ENCODE measurements at regions not wholly inside any gene's neighbourhood (a gene's known extent, or its start where the extent isn't known, plus 50 kb on each side); places are given as distances from the start of the nearest gene placed in this dataset.

- Histone ChIP-seq H3K4me1 (ENCODE audit: control insufficient read depth, insufficient read depth, low read length) (no peaks in the 10 kb centered on the region; the same call in 1 of the 2 replicates), H3K27me3 (ENCODE audit: control insufficient read depth, insufficient read depth, low read length) (no peaks in the 10 kb centered on the region), H3K9me3 (ENCODE audit: control insufficient read depth, insufficient read depth, low read length) (no peaks in the 10 kb centered on the region), H3K27ac (ENCODE audit: low read length) (no peak overlapping the region), H3K36me3 (ENCODE audit: control insufficient read depth, insufficient read depth, low read length) (no peaks in the 10 kb centered on the region), H3K4me3 (ENCODE audit: low read length) (no peak overlapping the region)
- DNase-seq (ENCODE audit: low read depth, low spot score): no peak
- WGBS (ENCODE audit: insufficient coverage, insufficient read length): no CpG with 5 or more reads among the region's 3 CpGs
These were observed 263.2 kb downstream of the MEIS1 start for GRCh38 chr2:66698091-66698490.

GRCh38 chr2:66698576-66699239, 263.8 kb downstream of the MEIS1 start:
- Histone ChIP-seq H3K4me1 (ENCODE audit: control insufficient read depth, insufficient read depth, low read length) (no peaks in the 10 kb centered on the region; the same call in 1 of the 2 replicates), H3K9me3 (ENCODE audit: control insufficient read depth, insufficient read depth, low read length) (no peaks in the 10 kb centered on the region), H3K36me3 (ENCODE audit: control insufficient read depth, insufficient read depth, low read length) (no peaks in the 10 kb centered on the region), H3K27ac (ENCODE audit: low read length) (no peak overlapping the region), H3K27me3 (ENCODE audit: control insufficient read depth, insufficient read depth, low read length) (no peaks in the 10 kb centered on the region), H3K4me3 (ENCODE audit: low read length) (no peak overlapping the region)
- DNase-seq (ENCODE audit: low read depth, low spot score): no peak
- no CpG with 5 or more reads among the region's 5 CpGs for WGBS (ENCODE audit: insufficient coverage, insufficient read length)

GRCh38 chr2:66699416-66699792, 264.5 kb downstream of the MEIS1 start:
- WGBS (ENCODE audit: insufficient coverage, insufficient read length): no CpG with 5 or more reads among the region's 4 CpGs
- no peak for DNase-seq (ENCODE audit: low read depth, low spot score)
- no peak overlapping the region for H3K4me3 ChIP-seq (ENCODE audit: low read length)
- H3K9me3 ChIP-seq (ENCODE audit: control insufficient read depth, insufficient read depth, low read length): no peaks in the 10 kb centered on the region
- no peaks in the 10 kb centered on the region for H3K27me3 ChIP-seq (ENCODE audit: control insufficient read depth, insufficient read depth, low read length)
- no peaks in the 10 kb centered on the region; the same call in 1 of the 2 replicates for H3K4me1 ChIP-seq (ENCODE audit: control insufficient read depth, insufficient read depth, low read length)
- no peaks in the 10 kb centered on the region for H3K36me3 ChIP-seq (ENCODE audit: control insufficient read depth, insufficient read depth, low read length)
- H3K27ac ChIP-seq (ENCODE audit: low read length): no peak overlapping the region

GRCh38 chr2:66699793-66700676, 265.1 kb downstream of the MEIS1 start:
- no peak for DNase-seq (ENCODE audit: low read depth, low spot score)
- H3K36me3 ChIP-seq (ENCODE audit: control insufficient read depth, insufficient read depth, low read length): no peaks in the 10 kb centered on the region
- H3K27ac ChIP-seq (ENCODE audit: low read length): no peak overlapping the region
- H3K4me3 ChIP-seq (ENCODE audit: low read length): no peak overlapping the region
- H3K9me3 ChIP-seq (ENCODE audit: control insufficient read depth, insufficient read depth, low read length): no peaks in the 10 kb centered on the region
- no CpG with 5 or more reads among the region's 7 CpGs for WGBS (ENCODE audit: insufficient coverage, insufficient read length)
- no peaks in the 10 kb centered on the region; the same call in 1 of the 2 replicates for H3K4me1 ChIP-seq (ENCODE audit: control insufficient read depth, insufficient read depth, low read length)
- H3K27me3 ChIP-seq (ENCODE audit: control insufficient read depth, insufficient read depth, low read length): no peaks in the 10 kb centered on the region

GRCh38 chr2:66700677-66701066, 265.7 kb downstream of the MEIS1 start:
- no peaks in the 10 kb centered on the region for H3K9me3 ChIP-seq (ENCODE audit: control insufficient read depth, insufficient read depth, low read length)
- no peaks in the 10 kb centered on the region; the same call in 1 of the 2 replicates for H3K4me1 ChIP-seq (ENCODE audit: control insufficient read depth, insufficient read depth, low read length)
- H3K4me3 ChIP-seq (ENCODE audit: low read length): no peak overlapping the region
- no CpG with 5 or more reads among the region's 3 CpGs for WGBS (ENCODE audit: insufficient coverage, insufficient read length)
- H3K27me3 ChIP-seq (ENCODE audit: control insufficient read depth, insufficient read depth, low read length): no peaks in the 10 kb centered on the region
- no peaks in the 10 kb centered on the region for H3K36me3 ChIP-seq (ENCODE audit: control insufficient read depth, insufficient read depth, low read length)
- H3K27ac ChIP-seq (ENCODE audit: low read length): no peak overlapping the region
- DNase-seq (ENCODE audit: low read depth, low spot score): no peak

- Histone ChIP-seq H3K36me3 (ENCODE audit: control insufficient read depth, insufficient read depth, low read length) (no peaks in the 10 kb centered on the region), H3K27ac (ENCODE audit: low read length) (no peak overlapping the region), H3K4me3 (ENCODE audit: low read length) (no peak overlapping the region), H3K27me3 (ENCODE audit: control insufficient read depth, insufficient read depth, low read length) (no peaks in the 10 kb centered on the region), H3K9me3 (ENCODE audit: control insufficient read depth, insufficient read depth, low read length) (no peaks in the 10 kb centered on the region), H3K4me1 (ENCODE audit: control insufficient read depth, insufficient read depth, low read length) (no peaks in the 10 kb centered on the region; the same call in 1 of the 2 replicates)
- DNase-seq (ENCODE audit: low read depth, low spot score): no peak
- WGBS (ENCODE audit: insufficient coverage, insufficient read length): no CpG with 5 or more reads among the region's 2 CpGs
These were observed 266.3 kb downstream of the MEIS1 start for GRCh38 chr2:66701251-66701650.

GRCh38 chr2:66701656-66702055, 266.7 kb downstream of the MEIS1 start:
- WGBS (ENCODE audit: insufficient coverage, insufficient read length): no CpG with 5 or more reads among the region's 1 CpG

GRCh38 chr2:66702301-66702700, 267.4 kb downstream of the MEIS1 start:
- Histone ChIP-seq H3K4me3 (ENCODE audit: low read length) (no peak overlapping the region), H3K4me1 (ENCODE audit: control insufficient read depth, insufficient read depth, low read length) (no peaks in the 10 kb centered on the region; the same call in 1 of the 2 replicates), H3K36me3 (ENCODE audit: control insufficient read depth, insufficient read depth, low read length) (no peaks in the 10 kb centered on the region), H3K27me3 (ENCODE audit: control insufficient read depth, insufficient read depth, low read length) (no peaks in the 10 kb centered on the region), H3K27ac (ENCODE audit: low read length) (no peak overlapping the region), H3K9me3 (ENCODE audit: control insufficient read depth, insufficient read depth, low read length) (no peaks in the 10 kb centered on the region)
- DNase-seq (ENCODE audit: low read depth, low spot score): no peak
- 100% methylated on average over 5 of the region's 6 CpGs for WGBS (ENCODE audit: insufficient coverage, insufficient read length)

More at GRCh38 chr2:66701656-66702055, 266.7 kb downstream of the MEIS1 start:
- Histone ChIP-seq H3K4me1 (ENCODE audit: control insufficient read depth, insufficient read depth, low read length) (no peaks in the 10 kb centered on the region; the same call in 1 of the 2 replicates), H3K27me3 (ENCODE audit: control insufficient read depth, insufficient read depth, low read length) (no peaks in the 10 kb centered on the region), H3K36me3 (ENCODE audit: control insufficient read depth, insufficient read depth, low read length) (no peaks in the 10 kb centered on the region), H3K27ac (ENCODE audit: low read length) (no peak overlapping the region), H3K9me3 (ENCODE audit: control insufficient read depth, insufficient read depth, low read length) (no peaks in the 10 kb centered on the region), H3K4me3 (ENCODE audit: low read length) (no peak overlapping the region)
- DNase-seq (ENCODE audit: low read depth, low spot score): no peak

- Histone ChIP-seq H3K27ac (ENCODE audit: low read length) (no peak overlapping the region), H3K9me3 (ENCODE audit: control insufficient read depth, insufficient read depth, low read length) (no peaks in the 10 kb centered on the region), H3K4me3 (ENCODE audit: low read length) (no peak overlapping the region), H3K36me3 (ENCODE audit: control insufficient read depth, insufficient read depth, low read length) (no peaks in the 10 kb centered on the region), H3K4me1 (ENCODE audit: control insufficient read depth, insufficient read depth, low read length) (no peaks in the 10 kb centered on the region; the same call in 1 of the 2 replicates), H3K27me3 (ENCODE audit: control insufficient read depth, insufficient read depth, low read length) (no peaks in the 10 kb centered on the region)
- DNase-seq (ENCODE audit: low read depth, low spot score): no peak
These were observed 269.9 kb downstream of the MEIS1 start for GRCh38 chr2:66704786-66705185.

GRCh38 chr2:66714610-66715009, 279.7 kb downstream of the MEIS1 start:
- WGBS (ENCODE audit: insufficient coverage, insufficient read length): no CpG with 5 or more reads among the region's 1 CpG
- no peaks in the 10 kb centered on the region for H3K36me3 ChIP-seq (ENCODE audit: control insufficient read depth, insufficient read depth, low read length)
- no peak overlapping the region for H3K27ac ChIP-seq (ENCODE audit: low read length)
- H3K27me3 ChIP-seq (ENCODE audit: control insufficient read depth, insufficient read depth, low read length): no peaks in the 10 kb centered on the region
- no peaks in the 10 kb centered on the region for H3K9me3 ChIP-seq (ENCODE audit: control insufficient read depth, insufficient read depth, low read length)
- no peaks in the 10 kb centered on the region for H3K4me1 ChIP-seq (ENCODE audit: control insufficient read depth, insufficient read depth, low read length)
- DNase-seq (ENCODE audit: low read depth, low spot score): no peak
- H3K4me3 ChIP-seq (ENCODE audit: low read length): no peak overlapping the region

Data from iPS DF 6.9 (cell line).